OCI-LY7 (cell line): ENCODE measurements at regions not wholly inside any gene's neighbourhood (a gene's known extent, or its start where the extent isn't known, plus 50 kb on each side); places are given as distances from the start of the nearest gene placed in this dataset.

Source experiments
- CTCF ChIP-seq: fragments of 200-600 bp; sonication (generic); conservative IDR thresholded peaks from 2 replicates; pipeline ENCODE4 v1.5.1; 2014; ENCODE audit warnings: mild to moderate bottlenecking, antibody characterized with exemption, low read length, moderate library complexity, mixed read lengths
- EZH2phosphoT487 ChIP-seq: fragments of 200-600 bp; sonication (generic); IDR thresholded peaks from 2 replicates; pipeline ENCODE4 v1.6.1; 2018; ENCODE audit warnings: low read depth, borderline replicate concordance, mild to moderate bottlenecking, mixed run types, antibody characterized with exemption, low read length, moderate library complexity, mixed read lengths

- TF ChIP-seq EZH2phosphoT487 (no peak), CTCF (no peak)
These were observed 398.4 kb downstream of the PRDM2 start for GRCh38 chr1:14098294-14098913.
